Breast epithelium (tissue), 3 donors: ENCODE measurements at regions not wholly inside any gene's neighbourhood (a gene's known extent, or its start where the extent isn't known, plus 50 kb on each side); places are given as distances from the start of the nearest gene placed in this dataset.

Source experiments
- POLR2A ChIP-seq: fragments of 450-650 bp; IDR thresholded peaks from one replicate; pipeline ENCODE4 v1.6.1; 2016; ENCODE audit warnings: antibody characterized with exemption, mild to moderate bottlenecking, moderate library complexity
- TF ChIP-seq, protein P1 (sequence below), 3 donors: fragments of 450-650 bp; IDR thresholded peaks; one replicate each; pipeline ENCODE4 v1.5.1; 2016 to 2017; ENCODE audit warnings: antibody characterized with exemption in 3 of 3, mild to moderate bottlenecking in 3 of 3, moderate library complexity in 3 of 3

DNA sequence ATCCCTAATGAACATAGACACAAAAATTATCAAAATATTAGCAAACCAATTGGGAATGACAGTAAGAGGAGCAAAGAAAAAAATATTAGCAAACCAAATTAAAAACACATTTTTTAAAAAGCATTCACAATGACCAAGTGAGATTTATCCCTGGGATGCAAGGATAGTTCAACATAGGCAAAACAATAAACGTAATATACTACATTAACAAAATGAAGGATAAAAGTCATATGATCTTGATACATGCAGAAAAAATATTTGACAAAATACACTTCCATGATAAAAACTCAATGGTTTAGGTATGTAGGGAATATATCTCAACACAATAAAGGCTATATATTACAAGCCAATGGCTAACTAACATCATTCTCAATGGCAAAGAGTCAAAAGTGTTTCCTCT lies 83.3 kb downstream of the CRPPA start:
- TF ChIP-seq, protein P1, sequence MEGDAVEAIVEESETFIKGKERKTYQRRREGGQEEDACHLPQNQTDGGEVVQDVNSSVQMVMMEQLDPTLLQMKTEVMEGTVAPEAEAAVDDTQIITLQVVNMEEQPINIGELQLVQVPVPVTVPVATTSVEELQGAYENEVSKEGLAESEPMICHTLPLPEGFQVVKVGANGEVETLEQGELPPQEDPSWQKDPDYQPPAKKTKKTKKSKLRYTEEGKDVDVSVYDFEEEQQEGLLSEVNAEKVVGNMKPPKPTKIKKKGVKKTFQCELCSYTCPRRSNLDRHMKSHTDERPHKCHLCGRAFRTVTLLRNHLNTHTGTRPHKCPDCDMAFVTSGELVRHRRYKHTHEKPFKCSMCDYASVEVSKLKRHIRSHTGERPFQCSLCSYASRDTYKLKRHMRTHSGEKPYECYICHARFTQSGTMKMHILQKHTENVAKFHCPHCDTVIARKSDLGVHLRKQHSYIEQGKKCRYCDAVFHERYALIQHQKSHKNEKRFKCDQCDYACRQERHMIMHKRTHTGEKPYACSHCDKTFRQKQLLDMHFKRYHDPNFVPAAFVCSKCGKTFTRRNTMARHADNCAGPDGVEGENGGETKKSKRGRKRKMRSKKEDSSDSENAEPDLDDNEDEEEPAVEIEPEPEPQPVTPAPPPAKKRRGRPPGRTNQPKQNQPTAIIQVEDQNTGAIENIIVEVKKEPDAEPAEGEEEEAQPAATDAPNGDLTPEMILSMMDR (IDR thresholded peaks at IDR 0.05), result no peak
- TF ChIP-seq POLR2A, result no peak
